HG03060 (cell line): ENCODE measurements at regions not wholly inside any gene's neighbourhood (a gene's known extent, or its start where the extent isn't known, plus 50 kb on each side); places are given as distances from the start of the nearest gene placed in this dataset.

ENCODE experiments used
- ATAC-seq: cut with Tn5 transposase; IDR thresholded peaks from one replicate; pipeline ENCODE4 v1.9.1; 2021; ENCODE audit warnings: low read depth, moderate number of reproducible peaks; ENCODE audit not compliant: unreplicated experiment

DNA sequence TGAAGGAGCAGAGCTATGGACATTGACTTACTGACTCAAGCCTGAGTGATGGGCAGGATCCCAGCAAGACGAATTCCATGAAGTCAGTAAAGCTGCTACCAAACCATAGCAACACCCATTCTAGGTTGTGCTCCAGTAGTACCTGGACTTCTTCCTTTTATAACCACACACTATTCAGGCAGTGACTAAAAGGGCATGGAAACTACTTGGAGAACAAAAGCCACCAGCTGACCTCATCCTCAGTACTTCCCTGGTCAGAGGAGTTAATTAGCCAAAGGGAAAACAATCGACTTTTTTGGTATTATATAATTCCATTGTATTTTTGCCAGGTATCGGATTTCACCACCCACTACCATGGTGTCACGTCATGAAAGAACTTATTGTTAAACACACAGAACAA lies 237.1 kb downstream of the TTC32 start:
- ATAC-seq: no peak

DNA sequence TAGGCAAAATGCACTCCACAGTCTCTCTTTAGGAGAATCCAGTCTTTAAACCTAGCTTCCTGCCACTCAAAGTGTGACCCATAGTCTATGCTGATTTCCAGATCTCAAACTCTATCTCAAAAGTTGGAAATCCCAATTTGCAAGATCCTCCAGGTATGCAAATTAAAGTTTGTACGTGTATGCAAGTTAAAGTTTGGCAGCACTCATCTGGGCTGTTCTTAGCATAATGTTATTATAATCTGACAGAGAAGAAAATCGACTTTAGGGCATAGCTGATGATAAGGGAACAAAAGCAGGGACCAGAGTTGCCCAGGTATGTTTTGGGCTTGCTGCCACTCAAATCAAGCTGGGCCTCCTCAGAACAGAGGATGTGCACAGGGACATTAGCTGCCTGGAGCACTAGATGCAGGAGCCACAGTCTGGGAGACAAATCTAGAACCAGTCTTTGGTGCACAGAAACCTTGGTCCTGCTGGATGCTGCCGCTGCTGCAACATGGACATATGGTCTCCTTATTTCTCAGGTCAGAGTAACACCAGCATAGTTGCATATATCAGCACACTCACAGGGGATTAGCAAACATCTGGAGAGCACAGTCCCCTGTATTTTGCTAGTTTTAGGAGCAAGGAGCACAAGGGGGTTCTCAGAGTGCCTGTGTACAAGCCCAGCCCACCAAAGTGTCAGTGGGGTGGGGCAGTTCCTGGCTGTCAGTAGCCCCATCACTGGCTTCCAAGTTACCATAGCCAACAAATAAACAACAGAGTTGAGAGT lies 242.6 kb downstream of the TTC32 start:
- ATAC-seq: no peak

DNA sequence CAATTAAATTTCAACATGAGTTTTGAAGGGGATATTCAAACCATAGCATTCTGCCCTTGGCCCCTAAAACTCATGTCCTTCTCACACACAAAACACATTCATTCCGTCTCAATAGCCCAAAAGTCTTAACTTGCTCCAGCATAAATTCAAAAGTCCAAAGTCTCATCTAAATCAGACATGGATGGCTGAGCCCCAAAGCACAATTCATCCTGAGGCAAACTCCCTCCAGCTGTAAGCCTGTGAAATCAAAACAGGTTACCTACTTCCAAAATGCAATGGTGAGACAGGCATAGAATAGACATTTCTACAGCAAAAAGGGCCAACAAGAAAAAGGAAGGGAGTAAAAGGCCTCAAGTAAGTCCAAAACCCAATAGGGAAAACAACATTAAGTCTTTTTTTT lies 245.8 kb downstream of the TTC32 start:
- ATAC-seq: no peak

DNA sequence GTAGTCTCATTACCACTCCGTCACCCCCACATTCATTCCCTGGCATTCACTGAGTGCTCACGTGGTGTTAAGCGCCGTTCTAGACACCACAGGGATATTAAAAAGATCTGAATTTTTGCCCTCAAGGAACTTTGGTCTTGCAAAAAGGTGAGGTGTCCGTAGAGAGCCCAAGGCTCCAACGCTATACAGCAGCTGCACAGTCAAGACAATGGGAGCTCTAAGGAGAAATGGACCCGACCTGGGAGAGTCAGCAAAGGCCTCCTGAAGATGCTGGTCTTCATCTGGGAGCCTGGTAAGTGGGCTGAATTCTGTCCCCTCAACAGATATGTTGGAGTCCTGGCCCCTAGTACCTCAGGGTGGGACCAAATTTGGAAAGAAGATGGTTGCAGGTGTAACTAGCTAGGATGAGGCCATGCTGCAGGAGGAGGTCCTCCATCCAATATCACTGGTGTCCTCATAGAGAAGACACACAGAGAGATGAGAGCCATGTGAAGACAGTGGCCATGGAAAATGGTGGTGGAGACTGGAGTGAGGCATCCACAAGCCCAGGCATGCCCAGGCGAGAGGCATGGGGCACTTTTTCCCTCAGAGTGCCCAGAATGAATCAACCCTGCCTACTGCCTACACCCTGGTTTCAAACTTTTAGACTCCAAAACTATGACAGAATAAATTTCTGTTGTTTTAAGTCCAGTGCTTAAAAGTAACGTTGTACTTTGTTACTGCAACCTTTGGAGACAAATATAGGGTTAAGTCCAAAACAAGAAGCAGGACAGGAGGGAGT lies 247.3 kb downstream of the TTC32 start:
- ATAC-seq: no peak

DNA sequence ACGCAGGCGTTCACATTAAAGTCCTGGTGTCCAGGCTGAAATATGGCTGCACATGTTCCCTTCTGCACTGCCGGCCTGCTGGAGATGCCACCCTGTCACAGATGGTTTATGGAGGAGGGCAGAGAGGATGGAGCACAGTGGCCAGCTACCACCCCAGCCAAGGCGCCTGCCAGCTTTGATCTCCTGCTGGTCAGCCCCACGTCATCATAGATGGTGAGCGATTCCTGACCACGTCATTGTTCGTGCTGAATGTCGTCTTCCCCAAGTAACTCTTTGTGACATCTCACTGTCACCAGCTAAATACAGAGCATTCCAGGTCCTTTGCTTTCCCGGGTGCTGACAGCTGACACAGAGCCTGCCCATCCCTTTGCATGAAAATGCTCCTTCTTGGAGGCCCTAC lies 248.3 kb downstream of the TTC32 start:
- ATAC-seq: no peak

DNA sequence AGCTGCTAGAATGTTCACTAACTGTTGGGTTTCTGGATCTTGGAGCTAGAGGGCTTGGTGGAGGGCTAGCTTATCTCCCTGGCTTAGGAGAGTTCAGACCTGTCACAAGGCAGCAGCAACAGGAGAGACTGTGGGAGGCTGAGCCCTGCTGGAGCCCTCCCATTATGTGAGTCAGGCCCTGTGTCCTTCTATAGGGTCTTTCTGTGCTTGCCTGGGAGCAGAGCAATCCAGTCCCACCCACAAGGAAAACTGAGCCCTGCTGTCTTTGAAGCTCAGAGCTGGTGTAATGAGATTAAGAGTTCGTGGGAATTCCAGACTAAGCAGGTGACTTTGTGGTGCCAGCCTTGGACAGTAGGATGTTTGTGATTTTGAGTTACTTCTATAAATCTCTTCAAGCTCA lies 249.0 kb downstream of the TTC32 start:
- ATAC-seq: no peak

DNA sequence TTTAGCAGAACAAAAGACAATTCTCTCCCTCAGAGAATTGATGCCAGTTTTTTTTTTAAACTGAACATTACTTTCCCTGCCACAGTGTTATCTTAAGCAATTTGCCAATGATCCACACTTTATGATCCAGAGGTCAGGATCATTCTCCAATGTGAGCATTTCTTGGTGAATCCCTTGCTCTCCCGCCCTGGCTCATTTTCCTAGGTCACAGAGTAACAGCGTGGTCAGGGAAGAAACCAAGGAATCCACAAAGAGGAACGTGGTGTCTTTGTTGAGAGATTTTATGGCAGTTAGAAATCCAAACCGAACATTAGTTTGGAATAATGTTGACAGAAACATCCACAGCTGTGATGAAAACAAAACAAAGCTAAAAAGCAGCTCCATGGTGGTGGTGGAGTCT lies 250.3 kb downstream of the TTC32 start:
- ATAC-seq: no peak

DNA sequence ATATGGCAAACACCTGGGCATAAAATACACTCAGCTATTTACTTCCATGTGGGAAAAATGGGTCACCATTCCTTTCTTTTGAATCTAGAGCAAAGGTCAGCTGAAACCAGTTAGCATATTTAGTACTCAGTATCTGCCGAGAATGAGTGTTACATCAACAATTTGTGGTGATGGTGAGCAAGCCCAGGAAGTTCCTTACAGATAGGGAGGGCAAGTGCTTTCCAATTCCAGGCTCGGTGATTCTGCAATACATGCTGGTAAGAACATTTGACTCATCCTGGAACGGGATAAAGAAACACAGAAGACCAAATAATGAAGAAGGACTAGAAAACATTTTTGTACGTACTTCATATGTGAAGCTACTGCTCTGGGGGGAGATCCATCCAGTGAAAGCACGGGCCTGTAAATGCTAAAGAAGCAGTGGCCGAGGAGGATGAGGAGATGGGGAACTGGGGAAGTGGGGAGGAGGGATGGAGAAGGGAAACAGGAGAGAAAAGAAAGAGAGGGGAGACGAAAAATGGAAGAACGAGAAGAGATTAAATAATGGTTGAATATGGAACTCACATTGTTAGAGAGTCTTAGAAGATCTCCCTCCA lies 251.9 kb downstream of the TTC32 start:
- no peak for ATAC-seq

DNA sequence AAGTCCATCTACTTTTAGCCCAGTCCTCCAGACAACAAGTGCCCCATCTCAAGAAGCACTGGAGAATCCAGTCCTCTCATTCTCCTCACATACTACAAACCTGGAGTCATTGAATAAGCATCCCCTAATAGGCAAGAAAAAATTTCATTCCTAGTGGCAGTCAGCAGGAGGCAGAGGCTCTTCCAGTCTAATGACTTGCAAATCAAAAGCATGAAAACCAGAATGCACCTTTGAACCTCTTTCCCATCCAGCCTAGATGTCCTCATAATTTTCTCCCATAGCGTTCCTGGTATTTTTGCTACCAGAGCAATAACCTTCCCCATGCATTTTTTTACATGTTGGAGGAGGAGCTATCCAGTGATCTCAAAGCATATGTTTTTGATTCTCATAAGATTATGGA lies 252.6 kb downstream of the TTC32 start:
- ATAC-seq: no peak

DNA sequence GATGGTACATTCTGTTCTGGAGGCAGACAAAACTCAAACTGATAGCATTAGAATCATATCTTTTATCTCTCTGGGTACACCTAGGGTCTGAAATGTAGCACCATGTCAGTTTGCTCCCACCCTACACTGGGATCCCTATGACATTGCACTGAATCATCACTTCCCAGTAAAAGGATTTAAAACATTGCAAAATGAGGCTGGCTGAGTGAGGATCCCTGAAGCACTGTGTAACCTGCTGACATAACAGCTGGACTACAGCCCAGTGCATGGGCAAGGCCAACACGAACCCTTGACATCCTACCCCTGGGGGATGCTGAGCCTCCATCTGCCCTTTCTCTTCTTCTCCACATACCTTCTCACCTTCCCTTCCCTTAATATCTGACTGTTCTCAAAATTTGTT lies 253.2 kb downstream of the TTC32 start:
- ATAC-seq: no peak

DNA sequence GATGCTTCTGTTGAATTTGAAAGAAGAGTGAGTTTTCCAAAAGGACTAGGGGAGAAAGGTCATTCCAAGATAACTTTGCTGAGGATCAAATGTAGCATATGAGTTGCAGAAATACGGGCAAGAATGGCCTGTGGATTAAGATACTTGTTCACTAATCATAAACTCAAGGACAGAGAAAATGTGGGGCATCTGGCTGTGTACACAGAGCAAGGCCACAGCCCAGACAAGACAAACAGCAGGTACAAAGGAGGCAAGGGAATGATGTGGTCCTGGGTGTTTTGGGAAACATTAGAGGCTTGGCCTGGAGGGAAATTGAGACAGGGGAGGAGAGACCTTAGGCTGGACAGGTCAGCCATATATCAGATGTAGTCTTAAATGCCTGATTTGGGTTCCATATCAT lies 254.8 kb downstream of the TTC32 start:
- ATAC-seq: no peak

DNA sequence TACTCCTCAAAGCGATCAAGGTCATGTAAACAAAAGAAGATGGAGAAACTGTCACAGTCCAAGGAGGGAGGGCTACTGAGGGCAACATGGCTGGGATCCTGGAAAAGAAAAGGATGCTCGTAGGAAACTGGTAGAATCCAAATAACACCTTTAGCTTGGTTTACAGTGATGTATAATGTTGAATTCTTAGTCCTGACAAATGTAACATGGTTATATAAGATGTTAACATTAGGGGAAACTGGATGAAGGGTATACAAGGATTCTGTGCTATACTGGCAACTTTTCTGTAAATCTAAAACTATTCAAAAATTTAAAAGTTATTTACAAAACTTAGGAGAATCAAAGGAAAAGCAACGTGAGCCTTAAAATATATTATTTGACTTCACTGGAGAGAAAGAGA lies 257.0 kb downstream of the TTC32 start:
- ATAC-seq: no peak

DNA sequence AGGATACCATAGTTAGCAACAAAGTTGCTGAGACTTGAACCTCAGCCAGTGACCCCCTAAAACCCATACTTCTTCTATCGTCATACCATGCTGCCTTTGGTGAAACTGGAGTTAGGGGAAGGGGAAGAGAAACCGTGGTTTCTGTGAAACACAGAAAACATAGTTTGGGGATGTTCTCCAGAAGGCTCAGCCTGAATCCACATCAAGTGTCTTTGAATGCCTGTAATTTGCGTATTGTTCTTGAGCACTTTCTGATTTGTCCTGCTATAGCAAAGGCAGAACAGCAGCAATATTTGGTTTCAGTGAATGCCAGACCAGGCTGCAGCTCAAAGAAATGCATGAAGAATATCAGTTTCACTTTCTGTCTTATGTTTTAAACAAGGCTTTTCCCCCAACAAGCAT lies 258.7 kb downstream of the TTC32 start:
- peak; percentile 53 for ATAC-seq

DNA sequence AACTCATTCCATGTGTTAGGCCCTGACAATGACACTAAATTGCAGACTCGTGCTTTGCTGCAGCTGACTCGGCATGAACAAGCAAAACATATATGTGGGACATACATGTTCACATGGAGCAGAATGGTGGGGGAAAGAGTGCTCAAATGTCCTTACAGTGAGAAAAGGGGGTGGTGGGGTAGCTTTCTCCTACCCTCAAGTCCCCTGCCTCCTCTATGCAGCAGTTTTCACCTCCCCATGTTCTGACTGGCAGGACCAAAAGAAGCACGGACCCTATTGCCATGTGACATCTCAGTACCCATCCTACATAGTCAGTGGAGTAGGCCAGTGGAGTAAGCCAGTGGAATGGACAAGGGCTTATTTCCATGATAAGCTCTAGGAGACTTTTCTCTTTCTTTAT lies 259.3 kb downstream of the TTC32 start:
- ATAC-seq: no peak

DNA sequence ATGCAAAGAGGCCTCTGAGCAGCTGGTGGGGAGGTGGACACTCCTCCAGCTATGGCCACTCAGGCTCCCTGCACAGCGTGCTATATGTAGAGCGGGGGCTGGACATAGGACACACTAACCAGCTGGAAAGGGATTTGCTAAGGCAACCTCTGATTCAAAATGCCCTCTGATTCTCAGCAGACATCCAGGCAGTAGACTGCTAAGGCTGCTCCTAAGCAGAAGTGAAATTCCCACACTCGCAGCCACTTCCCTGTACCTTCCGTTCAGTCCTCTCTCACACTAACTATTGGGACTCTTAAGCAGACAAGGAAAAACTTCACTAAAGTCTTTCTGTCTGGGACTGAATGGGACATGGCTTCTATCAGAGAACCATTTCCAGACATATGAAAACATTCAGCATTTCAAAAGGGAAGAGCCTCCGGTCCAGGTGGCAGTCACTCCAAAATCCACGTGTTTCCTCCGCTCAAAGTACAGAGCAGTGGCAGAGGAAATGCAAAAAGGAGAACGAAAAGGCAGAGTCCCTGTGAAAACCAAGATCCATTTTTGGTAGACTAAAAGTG lies 265.8 kb downstream of the TTC32 start:
- ATAC-seq: no peak

DNA sequence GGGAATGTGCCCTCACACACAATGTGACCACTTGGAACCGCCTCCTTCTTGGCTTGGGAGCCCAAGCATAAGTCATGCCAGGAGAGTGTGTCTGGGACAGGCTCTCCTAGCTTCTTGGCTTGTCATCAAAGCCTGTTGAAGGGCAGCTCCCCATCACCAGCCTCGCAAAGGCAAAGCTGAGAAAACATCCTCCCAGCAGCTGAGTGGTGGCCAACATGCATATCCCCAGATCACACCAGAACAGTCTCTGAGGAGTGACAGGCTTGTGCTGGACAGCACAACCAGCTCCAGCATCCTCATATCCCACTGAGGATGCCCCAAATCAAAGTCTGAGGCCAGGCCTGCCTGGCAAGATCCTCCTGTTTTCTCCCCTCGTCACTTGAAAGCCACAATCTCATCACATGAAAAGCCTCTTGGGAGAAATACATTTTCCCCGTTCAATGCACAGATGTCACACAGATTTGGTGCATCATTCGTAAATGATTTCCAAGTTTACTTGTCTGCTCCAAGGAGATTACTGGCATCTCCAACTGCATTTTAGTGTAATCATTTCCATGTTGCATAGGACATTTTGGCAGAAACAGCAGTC lies 269.3 kb downstream of the TTC32 start:
- no peak for ATAC-seq

DNA sequence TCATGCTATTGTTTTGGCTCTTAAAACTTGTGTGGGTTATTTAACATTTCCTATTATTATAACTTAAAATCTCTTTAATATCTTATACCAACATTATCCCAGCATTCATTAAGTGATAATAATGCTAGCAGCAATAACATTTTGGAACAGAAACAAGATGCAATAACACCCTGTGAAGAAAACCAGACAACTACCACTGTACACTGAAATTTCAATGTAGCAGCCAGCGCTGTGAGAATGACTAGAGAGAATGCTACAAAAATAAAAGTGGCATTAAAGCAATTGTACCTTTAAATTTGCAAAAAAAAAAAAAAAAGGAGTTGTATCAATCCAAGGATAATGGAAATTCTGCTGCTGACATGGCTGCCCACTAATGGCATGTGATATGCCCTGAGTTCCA lies 269.9 kb downstream of the TTC32 start:
- no peak for ATAC-seq

DNA sequence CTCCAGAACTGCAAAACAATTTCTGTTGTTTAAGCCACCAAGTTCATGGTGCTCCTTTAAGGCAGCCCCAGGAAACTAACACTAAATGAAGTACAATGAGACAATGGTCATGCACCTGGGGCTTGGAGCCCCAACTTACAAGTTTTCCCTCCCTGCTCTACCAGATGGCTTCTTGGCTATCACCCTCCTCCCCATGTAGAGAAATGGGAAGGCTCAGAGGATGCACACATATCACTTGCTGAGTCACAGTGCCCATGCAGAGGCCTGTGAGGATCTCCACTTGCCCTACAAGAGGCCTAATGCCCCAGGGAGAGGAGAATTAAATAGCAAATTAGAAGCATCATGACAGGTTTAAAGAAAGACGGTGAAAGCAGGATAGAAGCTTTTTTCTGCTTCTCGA lies 270.9 kb downstream of the TTC32 start:
- no peak for ATAC-seq

DNA sequence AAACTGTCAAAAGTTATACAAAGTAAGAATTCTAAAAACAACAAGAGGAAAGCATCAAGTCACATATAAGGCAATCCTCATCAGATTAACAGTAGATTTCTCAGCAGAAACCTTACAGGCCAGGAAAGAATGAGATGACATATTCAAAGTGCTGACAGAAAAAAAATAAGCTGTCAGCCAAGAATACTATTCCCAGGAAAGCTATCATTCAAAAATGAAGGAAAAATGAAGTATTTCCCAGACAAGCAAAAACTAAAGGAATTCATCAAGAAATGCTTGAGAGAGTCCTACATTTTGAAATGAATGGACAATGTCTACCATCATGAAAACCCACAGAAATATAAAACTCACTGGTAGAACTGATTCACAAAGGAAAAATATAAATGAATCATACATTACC lies 268.9 kb upstream of the OSR1 start:
- ATAC-seq: no peak

DNA sequence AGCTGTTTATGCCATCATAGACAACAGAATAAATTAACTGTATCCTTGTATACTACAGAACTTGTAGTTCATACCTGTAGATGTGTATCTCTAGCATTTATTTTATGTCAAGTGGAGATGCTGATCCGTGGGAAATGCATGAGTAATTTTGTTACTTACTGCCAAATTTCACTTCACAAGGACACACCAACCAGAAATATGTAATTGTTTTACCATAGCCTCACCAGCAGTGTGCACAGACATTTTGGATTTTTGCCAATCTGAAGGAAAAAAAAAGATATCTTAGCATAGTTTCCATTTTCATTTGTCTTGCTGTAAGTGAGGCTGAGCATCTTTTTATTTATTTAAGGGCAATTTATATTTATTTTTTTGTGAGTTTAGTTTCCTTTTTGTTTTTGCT lies 265.1 kb upstream of the OSR1 start:
- ATAC-seq: no peak

DNA sequence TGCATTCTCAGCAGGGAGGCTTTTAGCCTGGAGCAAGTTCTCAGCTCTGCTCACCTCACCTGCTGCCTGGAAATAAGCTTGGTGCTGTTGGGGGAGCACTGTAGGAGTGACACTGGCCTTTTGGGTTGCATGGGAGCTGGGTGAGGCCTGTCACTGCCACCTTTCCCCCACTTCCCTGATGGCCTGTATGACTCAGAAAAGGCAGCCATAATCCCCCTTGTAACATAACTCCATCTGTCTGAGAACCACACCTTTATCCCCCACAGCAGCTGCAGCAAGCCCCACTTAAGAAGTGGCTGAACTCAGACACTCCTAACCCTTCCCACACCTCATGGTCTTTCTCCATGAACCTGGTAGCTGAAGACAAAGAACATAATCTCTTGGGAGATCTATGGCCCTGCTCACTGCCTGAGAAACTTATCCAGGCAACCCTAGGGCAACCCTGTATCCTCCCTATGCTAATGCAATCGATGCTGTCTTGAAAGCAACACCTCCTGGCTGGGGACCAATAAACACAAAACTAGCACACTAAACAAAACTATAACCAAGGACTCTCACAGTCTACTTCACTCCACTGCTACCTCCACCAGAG lies 258.9 kb upstream of the OSR1 start:
- ATAC-seq: no peak
